ENCODE measurements at regions not wholly inside any gene's neighbourhood (a gene's known extent, or its start where the extent isn't known, plus 50 kb on each side); places are given as distances from the start of the nearest gene placed in this dataset.

GRCh38 chr1:186735463-186735862, 55.2 kb upstream of the PTGS2 start:
- H3K27ac ChIP-seq (ENCODE audit: low read length in 2 of 2) = no peak overlapping the region
- TF ChIP-seq, protein P1, sequence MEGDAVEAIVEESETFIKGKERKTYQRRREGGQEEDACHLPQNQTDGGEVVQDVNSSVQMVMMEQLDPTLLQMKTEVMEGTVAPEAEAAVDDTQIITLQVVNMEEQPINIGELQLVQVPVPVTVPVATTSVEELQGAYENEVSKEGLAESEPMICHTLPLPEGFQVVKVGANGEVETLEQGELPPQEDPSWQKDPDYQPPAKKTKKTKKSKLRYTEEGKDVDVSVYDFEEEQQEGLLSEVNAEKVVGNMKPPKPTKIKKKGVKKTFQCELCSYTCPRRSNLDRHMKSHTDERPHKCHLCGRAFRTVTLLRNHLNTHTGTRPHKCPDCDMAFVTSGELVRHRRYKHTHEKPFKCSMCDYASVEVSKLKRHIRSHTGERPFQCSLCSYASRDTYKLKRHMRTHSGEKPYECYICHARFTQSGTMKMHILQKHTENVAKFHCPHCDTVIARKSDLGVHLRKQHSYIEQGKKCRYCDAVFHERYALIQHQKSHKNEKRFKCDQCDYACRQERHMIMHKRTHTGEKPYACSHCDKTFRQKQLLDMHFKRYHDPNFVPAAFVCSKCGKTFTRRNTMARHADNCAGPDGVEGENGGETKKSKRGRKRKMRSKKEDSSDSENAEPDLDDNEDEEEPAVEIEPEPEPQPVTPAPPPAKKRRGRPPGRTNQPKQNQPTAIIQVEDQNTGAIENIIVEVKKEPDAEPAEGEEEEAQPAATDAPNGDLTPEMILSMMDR (IDR thresholded peaks at IDR 0.05) = no peak
- TF ChIP-seq EZH2 (IDR thresholded peaks at IDR 0.05; ENCODE audit: borderline replicate concordance, insufficient read depth, low read depth, low read length, poor library complexity, severe bottlenecking) = no peak
- Mint-ChIP-seq H3K4me1 (no peaks in the 10 kb centered on the region), H3K9me3 (ENCODE audit: insufficient read depth) (no peaks in the 10 kb centered on the region), H3K27ac (no peak overlapping the region), H3K4me3 (no peak overlapping the region), H3K27me3 (peaks cover 4% of the 10 kb centered on the region)
- no peak overlapping the region for H2AFZ ChIP-seq (ENCODE audit: insufficient read depth, low read depth, low read length, poor library complexity, severe bottlenecking)
- CTCF ChIA-PET = no interaction called here
- no peaks in the 10 kb centered on the region for H4K20me1 ChIP-seq (ENCODE audit: control insufficient read depth, insufficient read depth, low read length, poor library complexity, severe bottlenecking)
- no peaks in the 10 kb centered on the region for H3K9me3 ChIP-seq (ENCODE audit: control extremely low read depth in 1 of 3, control insufficient read depth in 2 of 3, insufficient read depth in 1 of 3, low read length in 2 of 3)
- no peak for ATAC-seq (ENCODE audit: low read depth)
- no peaks in the 10 kb centered on the region for H3K4me1 ChIP-seq (ENCODE audit: control insufficient read depth in 2 of 2, insufficient read depth in 2 of 2, low read length in 2 of 2)
- POLR2A ChIA-PET = no interaction called here
- no peak for DNase-seq
- H3K79me2 ChIP-seq (ENCODE audit: control insufficient read depth, insufficient read depth, low read length) = no peaks in the 10 kb centered on the region
- no peaks in the 10 kb centered on the region for H3K36me3 ChIP-seq (replicated peaks in 1 of 2; ENCODE audit: control extremely low read depth in 1 of 2, control insufficient read depth in 1 of 2, extremely low read depth in 1 of 2, insufficient read depth in 2 of 2, low read length in 1 of 2)
- intact Hi-C loops (cut with micrococcal nuclease) = no loop called here
- no peaks in the 10 kb centered on the region for H3K27me3 ChIP-seq (replicated peaks in 1 of 4; ENCODE audit: control extremely low read depth in 1 of 4, control insufficient read depth in 3 of 4, insufficient read depth in 4 of 4, low read length in 3 of 4)
- H3K4me3 ChIP-seq (ENCODE audit: control extremely low read depth in 1 of 5, extremely low read depth in 1 of 5, insufficient read depth in 1 of 5, low read depth in 2 of 5, low read length in 4 of 5) = no peak overlapping the region
- no peak overlapping the region for H3K9ac ChIP-seq (ENCODE audit: low read length)
- no peak overlapping the region for H3K4me2 ChIP-seq (replicated peaks; ENCODE audit: low read depth, low read length, poor library complexity, severe bottlenecking)
- WGBS (ENCODE audit: insufficient coverage) = no CpG with 5 or more reads among the region's 1 CpG

DNA sequence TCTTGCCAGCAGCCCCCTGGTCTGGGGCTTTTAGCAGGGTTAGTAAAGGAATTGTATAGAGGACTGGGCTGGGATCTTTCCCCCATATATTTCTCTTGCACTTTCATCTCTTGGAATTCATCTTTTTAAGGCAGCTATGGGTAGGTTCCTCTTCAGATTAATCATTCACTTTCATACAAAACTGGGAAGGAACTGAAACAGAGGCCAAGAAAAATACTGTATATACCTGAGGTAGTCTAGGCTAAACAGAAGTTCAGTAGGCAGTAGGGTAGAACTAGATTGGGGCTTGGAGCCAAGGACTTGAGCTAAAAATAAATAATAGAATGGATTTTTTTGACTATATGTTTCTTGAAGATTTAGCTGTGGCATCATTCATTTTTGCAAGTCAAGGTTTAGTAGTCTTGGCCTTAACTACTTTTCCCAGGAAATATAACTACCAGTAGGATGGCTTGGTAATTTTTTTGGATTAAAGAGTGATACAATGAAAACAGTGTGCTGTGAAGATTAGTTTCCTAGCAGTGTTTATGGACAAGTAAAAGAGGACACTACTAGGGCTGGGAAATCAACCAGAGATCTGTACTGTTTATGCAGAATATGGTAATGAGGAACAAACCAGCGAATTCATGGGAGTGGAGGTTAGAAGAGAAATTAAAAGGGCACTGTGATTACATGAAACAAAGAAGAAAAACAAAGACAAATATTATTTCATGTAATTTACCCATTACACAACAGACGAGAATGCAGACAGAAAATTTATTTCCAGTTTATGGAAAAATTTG, 50.9 kb upstream of the PTGS2 start:
- DNase-seq (no peak), ATAC-seq (ENCODE audit: low read depth) (no peak)
- intact Hi-C loops (cut with micrococcal nuclease) = no loop called here
- Histone ChIP-seq H3K79me2 (ENCODE audit: control insufficient read depth, insufficient read depth, low read length) (no peaks in the 10 kb centered on the region), H3K4me1 (ENCODE audit: control insufficient read depth in 2 of 2, insufficient read depth in 2 of 2, low read length in 2 of 2) (no peaks in the 10 kb centered on the region), H3K9me3 (ENCODE audit: control extremely low read depth in 1 of 3, control insufficient read depth in 2 of 3, insufficient read depth in 1 of 3, low read length in 2 of 3) (peaks cover 0 to 6% (median 0%) of the 10 kb centered on the region in 3 donors), H3K4me2 (replicated peaks; ENCODE audit: low read depth, low read length, poor library complexity, severe bottlenecking) (no peak overlapping the region), H3K27ac (ENCODE audit: low read length in 2 of 2) (no peak overlapping the region), H3K27me3 (replicated peaks in 1 of 4; ENCODE audit: control extremely low read depth in 1 of 4, control insufficient read depth in 3 of 4, insufficient read depth in 4 of 4, low read length in 3 of 4) (no peaks in the 10 kb centered on the region), H3K36me3 (replicated peaks in 1 of 2; ENCODE audit: control extremely low read depth in 1 of 2, control insufficient read depth in 1 of 2, extremely low read depth in 1 of 2, insufficient read depth in 2 of 2, low read length in 1 of 2) (no peaks in the 10 kb centered on the region), H3K4me3 (ENCODE audit: control extremely low read depth in 1 of 5, extremely low read depth in 1 of 5, insufficient read depth in 1 of 5, low read depth in 2 of 5, low read length in 4 of 5) (no peak overlapping the region), H3K9ac (ENCODE audit: low read length) (no peak overlapping the region), H2AFZ (ENCODE audit: insufficient read depth, low read depth, low read length, poor library complexity, severe bottlenecking) (no peak overlapping the region), H4K20me1 (ENCODE audit: control insufficient read depth, insufficient read depth, low read length, poor library complexity, severe bottlenecking) (no peaks in the 10 kb centered on the region)
- CTCF ChIA-PET = no interaction called here
- Mint-ChIP-seq H3K4me3 (no peak overlapping the region), H3K27me3 (peaks cover 4% of the 10 kb centered on the region), H3K27ac (no peak overlapping the region), H3K4me1 (no peaks in the 10 kb centered on the region), H3K9me3 (ENCODE audit: insufficient read depth) (no peaks in the 10 kb centered on the region)
- POLR2A ChIA-PET = no interaction called here
- TF ChIP-seq, protein P1 (IDR thresholded peaks at IDR 0.05) = no peak
- TF ChIP-seq EZH2 (IDR thresholded peaks at IDR 0.05; ENCODE audit: borderline replicate concordance, insufficient read depth, low read depth, low read length, poor library complexity, severe bottlenecking) = no peak
- WGBS (ENCODE audit: insufficient coverage) = no CpG with 5 or more reads among the region's 2 CpGs

Data from B cell (primary cell).